ENCODE measurements at regions not wholly inside any gene's neighbourhood (a gene's known extent, or its start where the extent isn't known, plus 50 kb on each side); places are given as distances from the start of the nearest gene placed in this dataset.

DNA sequence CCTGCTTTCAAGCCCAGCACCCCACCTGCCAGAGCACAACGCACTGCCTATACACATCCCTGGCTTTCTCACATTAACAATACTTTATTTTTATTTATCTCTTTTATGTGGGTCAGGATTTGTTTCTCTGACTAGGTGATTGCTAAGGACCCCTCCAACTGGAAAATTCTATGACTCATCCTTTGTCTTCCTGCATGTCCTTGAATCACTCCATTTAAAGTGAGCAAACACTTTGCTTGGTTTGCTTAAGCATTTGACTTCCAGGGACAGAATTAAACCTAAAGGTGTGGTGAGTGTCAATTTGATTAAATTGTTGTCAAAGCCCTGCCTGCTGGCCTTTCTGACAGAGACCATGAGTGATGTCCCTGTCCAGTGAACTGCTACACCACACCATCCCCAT lies 536.5 kb upstream of the BRINP1 start:
- WGBS, 2 donors = 68 to 88% methylated on average over 1 of the region's 1 CpG
- Histone ChIP-seq H3K4me3 (no peak overlapping the region), H3K9me3 (ENCODE audit: control insufficient read depth in 4 of 4, insufficient read depth in 3 of 4, low read length in 3 of 4) (peaks cover 0 to 3% (median 0%) of the 10 kb centered on the region in 4 donors), H3K4me1 (ENCODE audit: control insufficient read depth in 5 of 5, insufficient read depth in 5 of 5, low read length in 5 of 5) (peaks cover 0 to 3% (median 0%) of the 10 kb centered on the region in 5 donors), H3K27me3 (ENCODE audit: control insufficient read depth in 3 of 3, insufficient read depth in 3 of 3, low read length in 2 of 3) (no peaks in the 10 kb centered on the region), H3K27ac (ENCODE audit: low read depth in 1 of 2, low read length in 1 of 2) (no peak overlapping the region), H3K36me3 (ENCODE audit: control insufficient read depth in 4 of 4, insufficient read depth in 4 of 4, low read length in 4 of 4) (no peaks in the 10 kb centered on the region), H3K9ac (ENCODE audit: insufficient read depth in 1 of 2, low read length in 2 of 2) (no peak overlapping the region)
- ATAC-seq (ENCODE audit: insufficient read depth, low FRiP score) (no peak), DNase-seq (no peak)
- TF ChIP-seq, protein P1, sequence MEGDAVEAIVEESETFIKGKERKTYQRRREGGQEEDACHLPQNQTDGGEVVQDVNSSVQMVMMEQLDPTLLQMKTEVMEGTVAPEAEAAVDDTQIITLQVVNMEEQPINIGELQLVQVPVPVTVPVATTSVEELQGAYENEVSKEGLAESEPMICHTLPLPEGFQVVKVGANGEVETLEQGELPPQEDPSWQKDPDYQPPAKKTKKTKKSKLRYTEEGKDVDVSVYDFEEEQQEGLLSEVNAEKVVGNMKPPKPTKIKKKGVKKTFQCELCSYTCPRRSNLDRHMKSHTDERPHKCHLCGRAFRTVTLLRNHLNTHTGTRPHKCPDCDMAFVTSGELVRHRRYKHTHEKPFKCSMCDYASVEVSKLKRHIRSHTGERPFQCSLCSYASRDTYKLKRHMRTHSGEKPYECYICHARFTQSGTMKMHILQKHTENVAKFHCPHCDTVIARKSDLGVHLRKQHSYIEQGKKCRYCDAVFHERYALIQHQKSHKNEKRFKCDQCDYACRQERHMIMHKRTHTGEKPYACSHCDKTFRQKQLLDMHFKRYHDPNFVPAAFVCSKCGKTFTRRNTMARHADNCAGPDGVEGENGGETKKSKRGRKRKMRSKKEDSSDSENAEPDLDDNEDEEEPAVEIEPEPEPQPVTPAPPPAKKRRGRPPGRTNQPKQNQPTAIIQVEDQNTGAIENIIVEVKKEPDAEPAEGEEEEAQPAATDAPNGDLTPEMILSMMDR (IDR thresholded peaks at IDR 0.05; ENCODE audit: control extremely low read depth, extremely low read depth) = no peak

DNA sequence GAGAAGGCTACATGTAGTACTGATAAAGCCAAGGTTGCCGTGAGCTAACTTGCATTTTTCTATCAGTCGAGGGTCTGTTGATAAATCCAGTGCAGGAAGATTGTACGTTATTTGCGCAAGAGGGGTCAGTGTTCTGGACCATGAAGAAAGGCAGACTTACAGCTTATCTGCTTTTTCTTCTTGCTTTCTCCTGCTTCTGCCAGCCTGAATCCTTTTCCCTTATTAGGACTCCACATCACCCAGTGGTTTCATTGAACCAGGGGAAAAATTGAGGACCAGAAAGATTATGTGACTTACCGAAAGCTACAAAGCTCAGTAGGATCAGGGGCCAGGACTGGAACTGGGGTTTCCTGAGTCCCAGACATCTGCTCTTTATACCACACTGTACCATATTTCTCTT lies 534.6 kb upstream of the BRINP1 start:
- H3K4me1 ChIP-seq (ENCODE audit: control insufficient read depth in 5 of 5, insufficient read depth in 5 of 5, low read length in 5 of 5) = peaks cover 0 to 3% (median 0%) of the 10 kb centered on the region in 5 donors
- TF ChIP-seq, protein P1 (IDR thresholded peaks at IDR 0.05; ENCODE audit: control extremely low read depth, extremely low read depth) = no peak
- DNase-seq = no peak
- peaks cover 0 to 3% (median 0%) of the 10 kb centered on the region in 4 donors for H3K9me3 ChIP-seq (ENCODE audit: control insufficient read depth in 4 of 4, insufficient read depth in 3 of 4, low read length in 3 of 4)
- no peak overlapping the region for H3K9ac ChIP-seq (ENCODE audit: insufficient read depth in 1 of 2, low read length in 2 of 2)
- H3K27me3 ChIP-seq (ENCODE audit: control insufficient read depth in 3 of 3, insufficient read depth in 3 of 3, low read length in 2 of 3) = no peaks in the 10 kb centered on the region
- 77 to 93% methylated on average over 5 of the region's 5 CpGs for WGBS, 2 donors
- no peak overlapping the region for H3K27ac ChIP-seq (ENCODE audit: low read depth in 1 of 2, low read length in 1 of 2)
- ATAC-seq (ENCODE audit: insufficient read depth, low FRiP score) = no peak
- H3K36me3 ChIP-seq (ENCODE audit: control insufficient read depth in 4 of 4, insufficient read depth in 4 of 4, low read length in 4 of 4) = no peaks in the 10 kb centered on the region
- H3K4me3 ChIP-seq = no peak overlapping the region

DNA sequence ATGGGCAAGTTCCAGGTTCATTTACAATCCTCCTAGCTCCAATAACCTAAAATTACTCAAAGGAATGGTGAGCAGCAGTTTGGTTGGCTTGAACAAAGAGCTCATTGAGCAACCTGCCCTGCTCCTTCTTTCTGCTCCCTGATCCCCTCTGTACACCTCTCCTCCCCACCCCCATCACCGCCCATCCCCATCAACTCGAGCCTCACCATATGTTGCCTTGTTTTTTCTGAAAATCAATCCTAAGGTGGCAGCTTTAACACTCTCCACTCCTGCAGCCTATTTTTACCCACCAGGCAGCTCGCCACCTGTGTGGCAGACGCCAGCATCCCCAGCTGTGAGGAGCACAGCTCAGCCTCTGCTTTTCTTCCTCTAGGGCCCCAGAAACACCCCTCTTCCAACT lies 533.4 kb upstream of the BRINP1 start:
- ATAC-seq (ENCODE audit: insufficient read depth, low FRiP score) = no peak
- no peak overlapping the region for H3K27ac ChIP-seq (ENCODE audit: low read depth in 1 of 2, low read length in 1 of 2)
- H3K9me3 ChIP-seq (ENCODE audit: control insufficient read depth in 4 of 4, insufficient read depth in 3 of 4, low read length in 3 of 4) = no peaks in the 10 kb centered on the region
- DNase-seq = no peak
- TF ChIP-seq, protein P1 (IDR thresholded peaks at IDR 0.05; ENCODE audit: control extremely low read depth, extremely low read depth) = no peak
- peaks cover 0 to 3% (median 0%) of the 10 kb centered on the region in 5 donors for H3K4me1 ChIP-seq (ENCODE audit: control insufficient read depth in 5 of 5, insufficient read depth in 5 of 5, low read length in 5 of 5)
- no peak overlapping the region for H3K9ac ChIP-seq (ENCODE audit: insufficient read depth in 1 of 2, low read length in 2 of 2)
- WGBS, 2 donors = 57 to 59% methylated on average over 4 of the region's 4 CpGs
- H3K27me3 ChIP-seq (ENCODE audit: control insufficient read depth in 3 of 3, insufficient read depth in 3 of 3, low read length in 2 of 3) = no peaks in the 10 kb centered on the region
- H3K36me3 ChIP-seq (ENCODE audit: control insufficient read depth in 4 of 4, insufficient read depth in 4 of 4, low read length in 4 of 4) = no peaks in the 10 kb centered on the region
- H3K4me3 ChIP-seq = no peak overlapping the region

DNA sequence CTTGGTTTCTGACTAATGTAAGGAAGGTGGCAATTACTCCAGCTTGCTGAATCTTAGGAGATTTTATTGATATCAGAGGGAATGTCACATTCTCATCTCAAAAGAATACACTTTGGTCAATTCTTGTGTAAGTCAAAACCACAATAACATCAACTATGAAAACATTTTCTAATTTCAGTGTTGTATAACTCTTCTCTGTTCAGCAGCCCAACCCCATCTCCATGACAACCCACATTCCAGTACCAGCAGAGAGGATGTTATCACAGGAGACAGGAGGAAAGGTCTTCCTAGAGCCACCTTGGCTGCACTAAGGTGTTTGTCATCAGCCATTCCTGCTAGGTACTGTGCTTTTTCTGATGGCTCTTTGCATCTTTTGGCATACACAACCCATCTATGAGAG lies 529.1 kb upstream of the BRINP1 start:
- ATAC-seq (ENCODE audit: insufficient read depth, low FRiP score) (no peak), DNase-seq (no peak)
- Histone ChIP-seq H3K27me3 (ENCODE audit: control insufficient read depth in 3 of 3, insufficient read depth in 3 of 3, low read length in 2 of 3) (no peaks in the 10 kb centered on the region), H3K36me3 (ENCODE audit: control insufficient read depth in 4 of 4, insufficient read depth in 4 of 4, low read length in 4 of 4) (no peaks in the 10 kb centered on the region), H3K4me1 (ENCODE audit: control insufficient read depth in 5 of 5, insufficient read depth in 5 of 5, low read length in 5 of 5) (no peaks in the 10 kb centered on the region), H3K9me3 (ENCODE audit: control insufficient read depth in 4 of 4, insufficient read depth in 3 of 4, low read length in 3 of 4) (no peaks in the 10 kb centered on the region), H3K9ac (ENCODE audit: insufficient read depth in 1 of 2, low read length in 2 of 2) (no peak overlapping the region), H3K27ac (ENCODE audit: low read depth in 1 of 2, low read length in 1 of 2) (no peak overlapping the region), H3K4me3 (no peak overlapping the region)
- TF ChIP-seq, protein P1 (IDR thresholded peaks at IDR 0.05; ENCODE audit: control extremely low read depth, extremely low read depth) = no peak

Data from lung (tissue), 11 donors.